Activated CD4-positive, alpha-beta memory T cell treated with anti-CD3 and anti-CD28 coated beads, Interleukin-2, amount 10 ng/mL, durations not matched to agents 7 days and 5 days (primary cell): ENCODE measurements at regions not wholly inside any gene's neighbourhood (a gene's known extent, or its start where the extent isn't known, plus 50 kb on each side); places are given as distances from the start of the nearest gene placed in this dataset.

Experiments
- CTCF ChIA-PET: fragments of 350-600 bp; sonication (Branson Sonifier 250); formaldehyde crosslinking; loops from one replicate; lab custom pipeline; 2021; ENCODE audit warnings: antibody characterized with exemption, inconsistent platforms; lab: Charles Lee
- POLR2A ChIA-PET: fragments of 350-600 bp; sonication (Branson Sonifier 250); formaldehyde crosslinking; loops from one replicate; lab custom pipeline; 2021; ENCODE audit warnings: antibody characterized with exemption; lab: Charles Lee
- DNase-seq: peaks from one replicate; pipeline ENCODE4 v3.0.0-alpha.2; 2020
- H3K27ac Mint-ChIP-seq: one replicate; pipeline ENCODE4 v1.8.0; 2021; ENCODE audit warnings: mild to moderate bottlenecking, mixed read lengths
- H3K27me3 Mint-ChIP-seq: one replicate; pipeline ENCODE4 v1.8.0; 2021; ENCODE audit warnings: mixed read lengths
- H3K36me3 Mint-ChIP-seq: one replicate; pipeline ENCODE4 v1.8.0; 2021; ENCODE audit warnings: low read depth, mixed read lengths
- H3K4me1 Mint-ChIP-seq: one replicate; pipeline ENCODE4 v1.8.0; 2021; ENCODE audit warnings: mixed read lengths
- H3K4me3 Mint-ChIP-seq: one replicate; pipeline ENCODE4 v1.8.0; 2021; ENCODE audit warnings: mild to moderate bottlenecking, mixed read lengths
- H3K9me3 Mint-ChIP-seq: one replicate; pipeline ENCODE4 v1.8.0; 2021; ENCODE audit warnings: mixed read lengths

- no peaks in the 10 kb centered on the region for H3K36me3 Mint-ChIP-seq
- POLR2A ChIA-PET: no interaction called here
- CTCF ChIA-PET: no interaction called here
- no peak overlapping the region for H3K4me3 Mint-ChIP-seq
- no peak for DNase-seq
- H3K9me3 Mint-ChIP-seq: peaks cover 2% of the 10 kb centered on the region
- no peaks in the 10 kb centered on the region for H3K27me3 Mint-ChIP-seq
- H3K4me1 Mint-ChIP-seq: no peaks in the 10 kb centered on the region
- no peak overlapping the region for H3K27ac Mint-ChIP-seq
These were observed 494.1 kb downstream of the SH2D4B start for GRCh38 chr10:81031774-81032173.

- no peaks in the 10 kb centered on the region for H3K27me3 Mint-ChIP-seq
- H3K27ac Mint-ChIP-seq: no peak overlapping the region
- no peak for DNase-seq
- no peaks in the 10 kb centered on the region for H3K4me1 Mint-ChIP-seq
- H3K9me3 Mint-ChIP-seq: no peaks in the 10 kb centered on the region
- no peaks in the 10 kb centered on the region for H3K36me3 Mint-ChIP-seq
- ChIA-PET CTCF (no interaction called here), POLR2A (no interaction called here)
- no peak overlapping the region for H3K4me3 Mint-ChIP-seq
These were observed 496.7 kb downstream of the SH2D4B start for GRCh38 chr10:81034383-81034782.

GRCh38 chr10:81036257-81036656 is 498.6 kb downstream of the SH2D4B start:
- ChIA-PET POLR2A (no interaction called here), CTCF (no interaction called here)
- Mint-ChIP-seq H3K27ac (no peak overlapping the region), H3K9me3 (no peaks in the 10 kb centered on the region), H3K36me3 (no peaks in the 10 kb centered on the region), H3K4me1 (no peaks in the 10 kb centered on the region), H3K4me3 (no peak overlapping the region), H3K27me3 (no peaks in the 10 kb centered on the region)
- DNase-seq: no peak

GRCh38 chr10:81040031-81040430 is 502.3 kb downstream of the SH2D4B start:
- Mint-ChIP-seq H3K4me1 (no peaks in the 10 kb centered on the region), H3K27ac (no peak overlapping the region), H3K4me3 (no peak overlapping the region), H3K36me3 (no peaks in the 10 kb centered on the region), H3K27me3 (no peaks in the 10 kb centered on the region), H3K9me3 (no peaks in the 10 kb centered on the region)
- ChIA-PET POLR2A (no interaction called here), CTCF (no interaction called here)
- no peak for DNase-seq

- DNase-seq: no peak
- Mint-ChIP-seq H3K27ac (no peak overlapping the region), H3K27me3 (no peaks in the 10 kb centered on the region), H3K4me3 (no peak overlapping the region), H3K4me1 (no peaks in the 10 kb centered on the region), H3K36me3 (no peaks in the 10 kb centered on the region), H3K9me3 (no peaks in the 10 kb centered on the region)
- ChIA-PET CTCF (no interaction called here), POLR2A (no interaction called here)
These were observed 503.2 kb downstream of the SH2D4B start for GRCh38 chr10:81040940-81041339.

GRCh38 chr10:81042647-81043046 is 504.9 kb downstream of the SH2D4B start:
- Mint-ChIP-seq H3K9me3 (no peaks in the 10 kb centered on the region), H3K4me1 (no peaks in the 10 kb centered on the region), H3K4me3 (no peak overlapping the region), H3K27me3 (no peaks in the 10 kb centered on the region), H3K36me3 (no peaks in the 10 kb centered on the region), H3K27ac (no peak overlapping the region)
- DNase-seq: no peak
- ChIA-PET CTCF (no interaction called here), POLR2A (no interaction called here)

- no peak for DNase-seq
- CTCF ChIA-PET: no interaction called here
These were observed 527.8 kb downstream of the SH2D4B start for GRCh38 chr10:81065474-81065873.

GRCh38 chr10:81068460-81068859 is 530.8 kb downstream of the SH2D4B start:
- ChIA-PET CTCF (interaction anchor here (0.7 kb wide), 1 partner anchor 163 kb away, joined by 4 read pairs; no protein-coding TSS in a partner anchor), POLR2A (no interaction called here)
- Mint-ChIP-seq H3K9me3 (no peaks in the 10 kb centered on the region), H3K4me3 (no peak overlapping the region), H3K27me3 (no peaks in the 10 kb centered on the region), H3K4me1 (no peaks in the 10 kb centered on the region), H3K36me3 (no peaks in the 10 kb centered on the region), H3K27ac (no peak overlapping the region)
- no peak for DNase-seq

More at GRCh38 chr10:81065474-81065873, 527.8 kb downstream of the SH2D4B start:
- Mint-ChIP-seq H3K27me3 (no peaks in the 10 kb centered on the region), H3K27ac (no peak overlapping the region), H3K9me3 (no peaks in the 10 kb centered on the region), H3K36me3 (no peaks in the 10 kb centered on the region), H3K4me3 (no peak overlapping the region), H3K4me1 (no peaks in the 10 kb centered on the region)
- POLR2A ChIA-PET: no interaction called here

- ChIA-PET POLR2A (no interaction called here), CTCF (no interaction called here)
- H3K4me3 Mint-ChIP-seq: no peak overlapping the region
- H3K27ac Mint-ChIP-seq: no peak overlapping the region
- no peaks in the 10 kb centered on the region for H3K4me1 Mint-ChIP-seq
- no peaks in the 10 kb centered on the region for H3K27me3 Mint-ChIP-seq
- no peaks in the 10 kb centered on the region for H3K9me3 Mint-ChIP-seq
- no peak for DNase-seq
- no peaks in the 10 kb centered on the region for H3K36me3 Mint-ChIP-seq
These were observed 533.5 kb downstream of the SH2D4B start for GRCh38 chr10:81071087-81071796.

GRCh38 chr10:81073155-81073554 is 535.5 kb downstream of the SH2D4B start:
- Mint-ChIP-seq H3K36me3 (no peaks in the 10 kb centered on the region), H3K27me3 (no peaks in the 10 kb centered on the region), H3K4me3 (no peak overlapping the region), H3K27ac (no peak overlapping the region), H3K9me3 (no peaks in the 10 kb centered on the region), H3K4me1 (no peaks in the 10 kb centered on the region)
- ChIA-PET CTCF (no interaction called here), POLR2A (no interaction called here)
- no peak for DNase-seq

- H3K27ac Mint-ChIP-seq: no peak overlapping the region
- ChIA-PET POLR2A (no interaction called here), CTCF (no interaction called here)
- no peaks in the 10 kb centered on the region for H3K36me3 Mint-ChIP-seq
- no peaks in the 10 kb centered on the region for H3K9me3 Mint-ChIP-seq
- no peak for DNase-seq
- H3K4me1 Mint-ChIP-seq: no peaks in the 10 kb centered on the region
- H3K4me3 Mint-ChIP-seq: no peak overlapping the region
- H3K27me3 Mint-ChIP-seq: no peaks in the 10 kb centered on the region
These were observed 544.4 kb downstream of the SH2D4B start for GRCh38 chr10:81081887-81082620.

GRCh38 chr10:81082621-81083376 is 545.1 kb downstream of the SH2D4B start:
- no peaks in the 10 kb centered on the region for H3K9me3 Mint-ChIP-seq
- no peaks in the 10 kb centered on the region for H3K27me3 Mint-ChIP-seq
- ChIA-PET POLR2A (no interaction called here), CTCF (no interaction called here)
- no peaks in the 10 kb centered on the region for H3K36me3 Mint-ChIP-seq
- H3K27ac Mint-ChIP-seq: no peak overlapping the region
- no peak overlapping the region for H3K4me3 Mint-ChIP-seq
- no peak for DNase-seq
- no peaks in the 10 kb centered on the region for H3K4me1 Mint-ChIP-seq

GRCh38 chr10:81093056-81093455 is 555.4 kb downstream of the SH2D4B start:
- Mint-ChIP-seq H3K9me3 (no peaks in the 10 kb centered on the region), H3K4me3 (no peak overlapping the region), H3K27me3 (no peaks in the 10 kb centered on the region)

More at GRCh38 chr10:81093056-81093455, 555.4 kb downstream of the SH2D4B start:
- POLR2A ChIA-PET: no interaction called here
- H3K36me3 Mint-ChIP-seq: no peaks in the 10 kb centered on the region
- H3K4me1 Mint-ChIP-seq: no peaks in the 10 kb centered on the region
- CTCF ChIA-PET: no interaction called here
- no peak overlapping the region for H3K27ac Mint-ChIP-seq
- DNase-seq: no peak
